H1 (cell line): ENCODE measurements at regions not wholly inside any gene's neighbourhood (a gene's known extent, or its start where the extent isn't known, plus 50 kb on each side); places are given as distances from the start of the nearest gene placed in this dataset.

Experiments
- KDM4A ChIP-seq: IDR thresholded peaks from one replicate; pipeline ENCODE4 v1.7.1; 2012; ENCODE audit warnings: low read depth, mild to moderate bottlenecking, moderate library complexity, low read length, inconsistent platforms; ENCODE audit not compliant: severe bottlenecking
- SIN3A ChIP-seq, 2 experiments: IDR thresholded peaks in 1 of 2; conservative IDR thresholded peaks in 1 of 2; 2 replicates each; pipeline ENCODE4 v1.6.1; 2011 to 2012; ENCODE audit warnings: low read length in 2 of 2, improper control_type of control experiment in 1 of 2, low read depth in 1 of 2, mild to moderate bottlenecking in 1 of 2
- SP4 ChIP-seq: IDR thresholded peaks from 2 replicates; pipeline ENCODE4 v1.6.1; 2012; ENCODE audit warnings: low read length, inconsistent platforms
- TAF1 ChIP-seq: IDR thresholded peaks from 2 replicates; pipeline ENCODE4 v1.6.1; 2011; ENCODE audit warnings: mild to moderate bottlenecking, low read depth, low read length
- USF2 ChIP-seq: IDR thresholded peaks from 2 replicates; pipeline ENCODE4 v1.6.1; 2011; ENCODE audit warnings: low read length, improper control_type of control experiment

GRCh38 chr15:81983497-81983896, 62.3 kb downstream of the MEX3B start (continued):
- no peak for TF ChIP-seq SP4
- TF ChIP-seq SIN3A (conservative IDR thresholded peaks at IDR 0.05 in 1 of 2, IDR thresholded peaks at IDR 0.05 in 1 of 2; ENCODE audit: low read depth in 1 of 2, low read length in 2 of 2) = no peak
- no peak for TF ChIP-seq TAF1
- no peak for TF ChIP-seq USF2
- no peak for TF ChIP-seq KDM4A
